CMK (cell line): ENCODE measurements at regions not wholly inside any gene's neighbourhood (a gene's known extent, or its start where the extent isn't known, plus 50 kb on each side); places are given as distances from the start of the nearest gene placed in this dataset.

Experiments used
- DNase-seq: peaks from one replicate; pipeline ENCODE4 v3.0.0-alpha.2; 2010; ENCODE audit warnings: low read depth

DNA sequence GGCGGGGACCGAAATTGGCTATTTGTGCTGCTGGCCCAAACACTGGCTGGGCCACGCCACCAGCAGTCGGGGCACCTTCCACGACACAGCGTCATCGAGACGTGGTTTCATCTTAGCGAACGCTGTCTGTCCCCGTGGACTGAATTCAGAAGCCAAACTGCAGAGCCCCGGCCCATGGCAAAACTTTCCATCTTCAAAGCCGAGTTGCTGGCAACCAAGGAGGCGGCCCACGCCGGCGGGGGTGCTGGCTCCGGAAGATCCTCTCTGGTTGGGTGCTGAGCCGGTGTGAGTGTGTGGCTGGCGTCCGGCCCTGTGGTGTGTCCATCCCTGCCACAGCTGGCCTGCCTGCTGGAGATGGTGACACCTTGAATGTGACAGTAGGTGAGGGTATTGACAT is 96.6 kb upstream of the ADRA2C start:
- no peak for DNase-seq

DNA sequence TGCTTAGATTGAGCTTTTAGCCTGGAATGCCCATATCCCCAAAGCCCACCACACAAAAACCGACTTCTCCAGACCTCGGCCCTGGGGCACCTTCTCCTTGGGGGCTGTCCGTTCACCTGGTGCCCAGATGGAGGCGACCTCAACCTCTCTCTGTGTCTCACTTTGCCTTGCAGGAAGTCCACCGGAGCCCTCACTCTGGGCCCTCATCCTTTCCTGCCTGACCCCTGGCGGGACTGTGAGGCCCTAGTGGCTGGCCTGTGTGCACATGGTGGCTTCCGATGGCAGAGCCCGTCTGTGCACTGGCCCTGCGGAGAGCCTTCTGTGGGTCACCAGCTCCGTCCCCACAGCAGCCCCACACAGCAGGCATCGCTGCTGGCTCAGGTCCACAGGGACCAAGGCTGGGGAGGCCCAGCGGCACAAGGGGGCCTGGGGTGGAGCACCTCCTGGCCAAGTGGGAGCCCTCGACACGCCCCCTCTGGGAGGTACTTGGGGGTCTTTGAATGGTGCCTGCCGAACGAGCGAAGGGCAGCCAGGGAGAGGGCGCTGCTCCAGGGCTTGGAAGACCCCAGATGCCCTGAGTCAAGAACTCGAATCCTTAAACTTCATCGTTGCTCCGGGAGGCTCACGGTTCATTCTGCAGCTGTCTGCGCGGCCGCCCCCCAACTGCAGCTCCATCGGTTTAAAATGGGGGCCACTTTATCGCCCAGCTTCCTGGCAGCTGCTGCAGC is 97.2 kb upstream of the ADRA2C start:
- DNase-seq = no peak

DNA sequence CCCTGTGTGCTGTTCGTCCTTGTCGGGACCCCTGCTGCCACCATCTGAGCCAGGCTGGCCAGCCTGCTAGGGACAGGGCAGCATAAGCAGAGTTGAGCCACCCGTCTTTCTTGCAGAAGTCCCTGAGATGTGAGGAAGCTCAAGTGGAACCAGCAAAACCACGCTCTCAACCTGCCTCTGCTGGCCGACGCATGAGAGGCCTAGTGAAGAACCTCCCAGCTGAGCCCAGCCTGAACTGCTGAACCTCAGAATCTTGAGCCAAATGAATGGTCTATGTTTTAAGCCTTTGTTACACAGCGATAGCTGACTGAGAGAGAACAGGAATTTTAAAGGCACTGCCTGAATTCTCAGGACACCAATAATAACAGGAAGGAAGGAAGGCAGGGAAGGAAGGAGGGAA is 98.9 kb upstream of the ADRA2C start:
- no peak for DNase-seq

DNA sequence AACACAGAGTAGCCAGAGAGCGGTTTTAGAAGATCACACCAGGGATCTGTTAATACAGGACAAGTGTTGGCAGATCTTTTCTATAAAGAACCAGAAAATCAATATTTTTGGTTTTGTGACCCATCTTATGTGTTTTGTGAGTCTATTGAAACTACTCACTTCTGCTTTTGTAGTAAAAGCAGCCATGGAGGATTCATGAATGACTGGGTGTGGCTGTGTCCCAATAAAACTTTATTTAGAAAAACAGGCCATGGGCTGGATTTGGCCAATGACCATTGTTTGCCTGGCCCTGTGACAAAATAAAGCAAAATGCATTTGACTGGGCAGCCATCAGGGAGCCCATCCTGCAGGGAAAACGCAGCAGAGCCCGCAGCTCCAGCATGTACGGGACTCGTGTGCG is 99.9 kb upstream of the ADRA2C start:
- DNase-seq = no peak

DNA sequence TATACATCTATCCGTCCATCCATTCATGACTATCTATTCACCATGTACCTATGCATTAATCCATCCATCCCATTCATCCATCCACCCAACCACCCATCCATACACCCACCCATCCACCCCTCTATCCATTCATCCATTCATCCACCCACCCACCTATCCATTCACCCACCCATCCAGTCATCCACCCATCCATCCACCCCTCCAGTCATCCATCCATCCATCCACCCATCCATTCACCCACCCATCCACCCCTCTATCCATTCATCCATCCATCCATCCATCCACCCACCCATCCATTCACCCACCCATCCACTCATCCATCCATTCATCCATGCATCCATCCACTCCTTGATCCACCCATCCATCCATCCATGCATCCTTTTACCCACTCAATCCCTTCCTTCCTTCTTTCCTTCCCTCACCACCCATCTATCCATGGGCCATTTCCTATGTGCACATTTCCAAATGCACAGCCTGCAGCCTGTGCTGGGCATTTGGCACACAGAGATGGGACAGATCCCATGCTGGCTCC is 100.8 kb upstream of the ADRA2C start:
- no peak for DNase-seq

DNA sequence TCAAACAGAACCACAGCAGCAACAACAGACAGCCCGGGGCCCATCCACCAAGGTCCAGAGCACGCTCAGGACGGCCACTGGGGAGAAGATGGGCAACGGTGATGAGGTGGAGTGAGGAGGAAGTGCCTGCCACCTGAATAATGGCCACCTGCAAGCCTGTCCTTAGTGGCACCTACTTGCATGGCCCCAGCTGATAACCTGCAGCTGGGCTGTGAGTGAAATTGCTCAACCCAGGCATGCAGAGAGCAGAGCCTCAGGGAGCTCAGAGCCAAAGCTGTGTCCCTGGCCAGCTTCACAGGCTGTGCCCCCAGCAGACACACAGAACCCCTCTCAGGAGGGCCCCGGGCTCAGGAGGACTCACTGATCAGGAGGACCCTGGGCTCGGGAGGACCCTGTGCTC is 102.4 kb upstream of the ADRA2C start:
- DNase-seq = no peak

DNA sequence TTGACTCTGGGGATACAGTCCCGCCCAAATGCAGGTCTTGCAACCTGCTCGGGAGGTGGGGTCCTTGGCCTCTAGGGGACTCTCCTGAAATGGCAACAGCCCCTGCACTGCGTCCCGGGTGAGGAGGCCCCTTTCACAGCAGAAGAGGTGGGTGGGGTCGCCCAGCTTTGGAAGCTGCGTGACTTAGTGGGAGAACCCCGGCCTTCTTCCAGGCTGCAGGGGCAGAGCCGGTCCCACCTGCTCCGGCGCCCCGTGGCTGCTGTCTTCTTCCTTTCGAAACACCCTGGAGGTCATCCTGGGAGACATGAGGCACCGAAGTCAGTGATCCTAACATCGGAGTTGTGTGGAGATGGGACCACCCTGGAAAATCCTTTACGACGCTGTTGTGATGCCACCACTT is 103.7 kb upstream of the ADRA2C start:
- no peak for DNase-seq

DNA sequence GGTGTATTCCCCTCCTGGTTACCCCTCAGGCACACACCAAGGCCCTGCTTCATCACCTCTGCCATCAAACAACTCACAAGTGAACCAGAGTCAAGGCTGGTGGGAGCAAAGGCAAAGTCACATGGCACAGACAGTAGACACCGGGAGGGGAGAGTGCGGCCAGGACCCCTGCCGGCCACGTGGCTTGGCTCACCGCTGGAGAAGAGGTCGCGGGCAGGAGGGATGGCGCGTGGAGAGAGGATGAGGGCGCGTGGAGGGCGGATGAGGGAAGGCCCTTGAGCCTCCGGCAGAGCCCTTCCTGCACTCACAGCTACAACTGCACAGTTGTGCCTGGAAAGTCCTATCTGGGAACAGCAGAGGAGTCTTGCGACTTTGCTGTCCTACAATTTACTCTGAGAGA is 104.2 kb upstream of the ADRA2C start:
- DNase-seq = no peak

DNA sequence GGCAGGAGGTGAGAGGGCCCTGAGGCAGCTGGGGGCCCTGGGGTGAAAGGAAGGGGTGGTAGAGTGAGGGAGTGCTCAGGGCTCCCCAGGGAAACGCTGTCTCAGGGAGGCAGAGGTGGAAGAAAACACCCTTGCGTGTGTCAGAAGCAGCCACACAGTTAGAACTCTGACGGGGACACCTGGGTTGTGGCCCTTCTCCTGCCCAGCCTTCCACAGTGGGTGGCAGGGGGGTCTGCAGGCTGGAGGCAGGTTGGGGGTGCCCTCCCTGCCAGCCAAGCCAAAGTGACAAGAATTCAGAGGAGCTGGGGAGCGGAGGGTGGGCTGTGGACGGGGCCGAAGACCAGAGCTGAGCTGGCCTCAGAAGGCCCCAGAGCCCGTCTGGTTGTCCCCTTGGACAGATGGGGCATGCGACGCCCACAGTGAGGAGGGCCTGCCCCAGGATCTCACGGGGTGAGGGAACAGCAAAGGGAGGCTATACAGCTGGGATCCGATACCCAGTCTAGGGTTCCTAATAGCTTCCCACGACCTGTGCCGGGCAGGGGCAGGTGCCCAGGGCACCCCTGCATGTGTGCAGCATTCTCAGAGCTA is 105.2 kb upstream of the ADRA2C start:
- DNase-seq = no peak

DNA sequence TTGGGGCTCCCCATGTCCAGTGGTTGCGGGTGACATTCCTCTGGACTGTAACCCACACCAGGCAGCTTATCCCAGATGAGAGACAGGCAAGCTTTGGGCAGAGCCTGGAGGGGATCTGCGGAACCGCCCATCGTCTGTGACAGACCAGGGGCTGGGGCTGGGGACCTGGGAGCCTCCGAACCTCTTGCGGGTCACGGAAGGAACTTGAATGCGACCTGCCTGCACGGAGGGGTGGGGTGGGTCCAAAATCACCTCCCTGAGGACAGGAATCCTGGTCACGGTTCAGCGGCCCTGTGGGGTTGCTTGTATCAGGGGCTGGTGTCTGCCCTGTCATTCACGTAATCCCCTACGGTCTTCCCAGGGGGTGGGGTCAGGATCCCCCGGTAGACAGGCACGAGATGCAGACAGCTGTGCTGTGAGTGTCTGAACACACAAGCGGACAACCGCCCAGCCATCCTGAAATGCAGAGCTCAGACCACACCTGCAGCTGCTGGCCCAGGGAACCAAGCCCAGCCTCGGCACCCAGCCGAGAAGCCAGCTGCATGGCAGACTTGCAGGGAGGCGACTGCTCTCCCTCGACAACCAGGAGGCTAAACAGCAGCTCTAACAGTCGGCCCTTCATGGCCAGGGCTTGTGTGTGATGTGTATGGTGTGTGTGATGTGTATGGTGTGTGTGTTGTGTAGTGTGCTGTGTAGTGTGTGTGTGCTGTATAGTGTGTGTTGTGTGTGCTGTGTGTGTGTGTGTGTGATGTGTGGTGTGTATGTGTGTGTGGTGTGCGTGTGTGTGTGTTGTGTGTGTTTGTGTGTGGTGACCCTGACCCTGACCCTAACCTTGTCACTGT is 105.9 kb upstream of the ADRA2C start:
- DNase-seq = no peak

DNA sequence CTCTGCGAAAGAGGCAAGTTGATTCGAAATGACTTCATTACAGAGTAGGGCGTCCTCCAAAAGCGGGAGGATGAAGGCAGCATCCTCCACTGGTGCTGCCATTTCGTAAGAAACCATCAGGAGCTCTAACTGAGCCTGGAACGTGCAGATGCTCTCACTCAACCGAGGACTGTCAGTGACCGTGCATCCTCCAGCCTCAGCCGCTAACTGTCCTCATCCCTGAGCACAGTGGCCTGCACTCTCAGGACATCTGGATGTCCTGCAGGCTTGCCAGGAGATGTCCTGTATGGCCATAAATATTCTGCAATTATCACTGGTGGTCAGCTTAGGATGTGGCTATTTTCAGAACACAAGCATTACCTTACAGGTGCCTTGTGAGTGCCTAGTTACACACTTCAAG is 107.1 kb upstream of the ADRA2C start:
- DNase-seq = no peak

DNA sequence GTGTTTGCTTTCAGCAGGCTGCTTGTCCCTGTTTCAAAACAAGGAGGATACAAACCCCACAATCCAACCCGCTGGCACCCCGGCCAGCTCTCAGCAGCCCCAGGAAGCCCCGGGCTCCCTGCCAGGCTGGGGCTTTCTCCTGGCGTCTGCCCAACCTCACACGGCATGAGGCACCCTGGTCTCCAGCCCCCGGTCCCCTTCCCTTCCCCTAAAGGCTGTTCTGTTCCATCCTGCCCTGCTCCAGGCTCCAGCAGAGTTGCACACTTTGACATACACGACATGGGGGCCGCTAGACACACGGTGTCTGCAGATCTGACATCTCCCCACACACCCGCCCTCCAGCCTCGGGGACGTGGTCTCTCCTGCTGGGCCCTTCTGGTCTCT is 107.7 kb upstream of the ADRA2C start:
- DNase-seq = no peak

DNA sequence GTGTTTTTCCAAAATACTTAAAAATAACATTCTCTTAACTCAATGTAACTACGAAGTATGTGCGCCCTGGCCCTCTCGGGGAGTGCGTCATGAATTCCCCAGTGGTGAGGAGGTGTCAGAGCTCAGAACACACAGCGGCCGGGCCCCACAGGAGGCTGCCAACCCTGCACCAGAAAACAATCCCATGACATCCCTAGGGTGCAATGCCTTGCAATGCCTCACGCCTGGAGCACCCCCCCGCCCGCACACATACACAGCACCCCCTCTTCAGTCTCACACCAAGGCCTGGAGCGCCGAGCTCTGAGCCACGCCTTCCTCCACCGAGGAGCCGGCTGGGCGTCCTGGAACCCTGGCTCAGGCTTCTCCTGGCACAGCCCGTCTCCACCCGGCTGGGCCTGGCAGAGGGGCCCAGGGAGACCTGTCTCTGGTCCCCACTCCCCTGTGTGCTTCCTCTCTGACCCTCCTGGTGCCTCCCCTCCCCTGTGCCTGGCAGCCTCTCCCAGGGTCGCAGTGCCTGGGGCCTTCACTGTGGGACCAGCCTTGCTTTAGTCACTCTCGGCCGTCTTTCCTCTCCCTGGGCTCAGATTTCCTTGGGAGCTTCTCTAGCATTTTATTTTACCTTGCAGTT is 108.2 kb upstream of the ADRA2C start:
- no peak for DNase-seq

DNA sequence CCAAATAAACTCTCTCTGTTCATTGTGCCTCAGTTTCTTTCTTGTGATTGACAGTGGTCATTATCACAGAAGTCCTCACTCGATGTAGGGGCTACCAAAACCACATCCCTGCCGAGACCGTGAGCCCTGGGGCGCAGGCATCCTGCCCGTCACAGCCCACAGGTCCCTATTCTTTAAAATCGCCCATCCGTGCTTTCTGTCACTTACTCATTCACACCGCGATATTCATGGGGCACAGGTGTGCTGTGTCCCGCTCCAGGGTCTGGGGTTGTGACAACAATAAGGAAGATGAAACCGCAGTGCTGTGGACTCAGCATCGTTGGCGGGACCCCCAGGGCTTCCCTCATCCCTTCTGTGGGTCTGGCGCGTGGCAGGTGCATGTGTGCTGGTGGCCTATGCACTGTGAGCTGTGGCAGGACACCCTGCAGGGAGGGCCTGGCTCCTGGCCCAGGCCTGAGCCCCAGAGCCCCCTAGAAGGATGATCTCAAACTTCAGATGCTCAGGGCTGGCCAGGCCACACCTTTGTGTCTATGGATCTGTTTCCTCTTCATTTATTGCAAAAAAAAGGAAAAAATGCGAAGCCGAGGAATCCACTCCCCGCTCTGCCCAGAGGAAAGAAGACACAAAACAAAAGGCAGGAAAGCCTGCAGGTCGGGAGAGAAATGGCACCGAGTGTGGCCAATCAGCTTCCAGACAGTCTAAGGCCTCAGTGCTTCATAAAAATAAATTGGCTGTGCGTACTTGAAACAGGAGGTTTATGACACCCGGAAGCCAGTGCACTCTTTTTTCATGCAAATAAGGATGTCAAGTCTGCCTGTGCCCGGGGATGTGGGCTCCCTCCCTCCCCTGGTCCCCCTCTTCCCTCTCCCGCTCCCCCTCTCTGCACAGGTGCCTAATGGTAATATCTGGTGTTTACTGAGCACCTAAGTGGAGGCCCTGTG is 109.5 kb upstream of the ADRA2C start:
- DNase-seq = no peak

DNA sequence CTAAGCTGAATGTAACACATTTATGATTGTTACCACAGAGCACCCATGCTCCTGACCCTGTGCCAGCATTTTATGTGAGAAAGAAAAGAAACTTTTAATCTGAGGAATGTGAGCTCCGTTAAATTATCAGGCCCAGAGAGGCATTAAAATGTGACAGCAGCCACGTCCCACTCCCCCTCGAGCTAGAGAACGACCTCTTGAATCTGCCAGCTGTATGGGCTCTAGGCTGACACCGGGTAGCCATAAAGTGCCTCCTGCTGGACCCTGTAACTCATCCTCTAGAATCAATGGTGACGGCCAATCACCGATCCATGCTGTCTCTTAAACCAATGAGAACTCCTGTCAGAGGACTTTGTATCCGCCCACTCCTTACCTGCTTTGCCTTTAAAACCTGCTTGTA is 110.2 kb upstream of the ADRA2C start:
- DNase-seq = no peak

DNA sequence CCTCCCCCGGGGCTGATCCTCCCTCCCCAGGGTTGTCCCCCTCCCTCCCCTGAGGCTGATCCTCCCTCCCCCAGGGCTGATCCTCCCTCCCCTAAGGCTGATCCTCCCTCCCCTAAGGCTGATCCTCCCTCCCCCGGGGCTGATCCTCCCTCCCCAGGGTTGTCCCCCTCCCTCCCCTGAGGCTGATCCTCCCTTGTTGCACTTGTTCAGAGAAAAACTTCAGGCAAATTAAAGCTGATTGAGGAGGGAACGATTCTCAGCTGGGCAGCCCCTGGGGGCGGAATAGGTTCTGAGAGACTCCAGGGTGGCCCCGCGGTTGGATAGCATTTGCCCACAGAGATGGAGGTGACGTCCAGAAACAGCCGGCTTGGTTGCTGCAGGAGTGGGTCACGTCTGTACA is 110.7 kb upstream of the ADRA2C start:
- DNase-seq = no peak

DNA sequence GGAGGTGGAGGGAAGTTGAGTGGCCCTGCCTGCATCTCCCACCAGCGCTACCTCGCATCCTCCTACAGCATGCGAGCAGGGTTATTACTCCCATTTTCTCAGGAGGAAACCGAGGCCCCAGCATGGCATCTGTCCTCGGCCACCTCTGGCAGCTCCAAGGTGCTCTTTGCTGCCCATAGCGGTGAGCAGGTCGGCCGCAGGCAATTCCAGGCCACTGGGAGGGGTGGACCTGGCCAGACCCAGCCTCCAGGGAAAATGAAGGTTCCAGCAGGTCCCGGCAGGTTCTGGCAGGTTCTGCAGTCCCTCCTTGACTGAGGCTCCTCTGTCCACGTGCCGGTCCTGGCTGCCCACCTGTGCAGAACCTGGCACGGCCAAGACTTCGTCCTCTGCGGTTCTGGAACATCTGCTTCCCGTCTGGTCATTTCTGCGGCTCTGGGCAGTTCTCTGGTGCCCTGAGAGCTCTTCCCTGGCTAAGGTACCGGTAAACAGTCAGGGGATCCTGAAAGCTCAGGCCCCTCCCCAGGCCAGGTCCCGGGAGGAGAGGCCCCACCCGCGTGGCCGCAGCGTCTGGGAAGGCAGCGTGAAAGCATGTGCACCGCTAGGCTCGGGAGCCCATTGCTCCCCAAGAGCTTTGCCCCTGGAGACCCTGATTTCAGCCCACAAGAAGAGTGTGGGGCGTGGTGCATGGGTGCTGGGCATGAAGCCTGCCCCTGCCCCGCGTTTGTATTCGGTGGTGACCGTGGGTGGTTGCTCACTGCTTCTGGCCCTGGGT is 112.0 kb upstream of the ADRA2C start:
- no peak for DNase-seq

DNA sequence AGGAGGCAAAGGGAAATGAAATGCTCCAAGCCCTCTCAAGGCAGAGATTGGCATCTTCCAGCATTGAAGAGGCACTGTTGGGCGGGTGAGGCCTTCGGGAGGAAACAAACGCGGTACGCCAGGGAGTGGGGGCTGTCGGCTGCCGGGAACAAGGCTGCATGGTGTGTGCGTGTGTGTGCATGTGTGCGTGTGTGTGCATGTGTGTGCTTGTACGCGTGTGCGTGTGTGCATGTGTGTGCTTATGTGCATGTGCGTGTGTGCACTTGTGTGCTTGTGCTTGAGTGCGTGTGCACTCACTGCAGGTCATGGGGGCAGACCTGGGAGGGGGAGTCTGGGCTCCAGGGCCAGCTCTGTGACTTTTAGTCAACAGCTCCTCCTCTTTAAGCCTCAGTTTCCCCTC is 113.6 kb upstream of the ADRA2C start:
- DNase-seq = no peak

DNA sequence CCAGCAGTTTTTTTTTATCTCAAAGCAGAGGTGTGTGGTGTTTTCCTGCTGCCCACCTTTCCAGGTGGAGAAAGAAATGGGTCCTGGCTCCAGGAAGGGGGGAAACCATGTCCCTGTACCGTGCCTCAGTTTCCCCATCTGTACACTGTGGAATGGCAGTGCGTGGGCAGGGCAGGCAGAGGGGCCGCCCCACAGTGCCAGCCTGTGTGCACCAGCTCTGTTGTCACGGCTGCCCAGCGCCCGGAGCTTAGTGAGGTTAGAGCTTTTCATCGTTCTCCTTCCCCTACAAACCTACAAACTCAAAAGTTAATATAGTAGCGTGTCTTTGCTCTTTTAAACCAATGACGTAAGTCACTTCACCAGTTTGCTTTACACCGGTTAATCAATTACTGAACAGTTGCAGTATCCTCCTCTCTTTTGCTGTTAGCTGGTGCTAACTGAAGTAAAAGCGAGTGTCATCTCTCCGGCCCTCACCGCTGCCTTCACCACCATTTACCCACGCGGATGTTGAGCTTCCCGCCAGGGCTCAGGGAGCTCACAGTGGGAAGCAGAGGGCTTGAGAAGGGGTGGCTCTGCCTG is 114.8 kb upstream of the ADRA2C start:
- DNase-seq = no peak

DNA sequence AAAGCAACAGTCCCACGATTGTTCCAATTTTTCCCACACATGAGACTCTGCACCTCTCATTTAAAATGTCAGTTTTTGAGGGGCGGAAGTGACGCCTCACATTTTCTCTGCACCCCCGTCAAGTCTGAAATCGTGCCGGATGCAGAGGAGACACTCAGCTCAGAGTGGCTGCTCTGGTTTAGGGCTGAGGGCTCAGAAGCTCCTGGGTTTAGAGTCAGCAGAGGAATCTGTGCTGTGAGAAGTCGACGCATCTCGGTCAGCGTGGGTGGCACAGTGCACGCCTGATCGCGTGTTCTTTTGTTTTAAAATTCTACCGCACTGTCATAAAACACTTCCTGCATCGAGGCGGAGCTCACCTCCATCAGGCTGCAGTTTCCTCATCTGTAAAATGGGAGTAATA is 116.7 kb upstream of the ADRA2C start:
- DNase-seq = no peak
